ENCODE measurements at regions not wholly inside any gene's neighbourhood (a gene's known extent, or its start where the extent isn't known, plus 50 kb on each side); places are given as distances from the start of the nearest gene placed in this dataset.

DNA sequence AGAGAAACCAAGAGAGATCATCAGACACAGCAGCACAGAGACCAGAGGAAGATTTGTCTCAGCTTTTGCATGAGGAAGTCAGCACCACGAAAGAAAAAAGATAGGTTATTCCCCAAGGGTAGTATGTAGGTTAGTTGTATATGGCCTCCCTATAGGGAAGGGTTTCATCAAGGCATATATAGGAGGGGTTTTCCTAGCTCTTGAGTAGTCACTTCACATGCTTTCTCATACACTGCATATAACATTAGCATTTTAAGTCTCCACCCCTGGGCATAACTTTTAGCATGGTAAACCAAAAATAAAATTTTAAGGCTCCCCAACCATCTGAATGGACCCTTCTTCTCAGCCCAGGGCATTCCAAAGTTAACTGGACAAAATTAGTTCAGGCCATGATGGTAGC is 1571.6 kb upstream of the ACO1 start:
- Histone ChIP-seq H3K27me3 (ENCODE audit: control insufficient read depth, insufficient read depth, low read length) (no peaks in the 10 kb centered on the region), H3K4me3 (ENCODE audit: low read depth, low read length) (no peak overlapping the region), H3K36me3 (ENCODE audit: control insufficient read depth, insufficient read depth, low read length) (no peaks in the 10 kb centered on the region)
- no peak for DNase-seq (ENCODE audit: low read depth)
- TF ChIP-seq CTCF (IDR thresholded peaks at IDR 0.05; ENCODE audit: insufficient read depth, low read length, poor library complexity, severe bottlenecking): no peak

- H3K4me3 ChIP-seq (ENCODE audit: low read depth, low read length): no peak overlapping the region
- H3K27me3 ChIP-seq (ENCODE audit: control insufficient read depth, insufficient read depth, low read length): no peaks in the 10 kb centered on the region
- TF ChIP-seq CTCF (IDR thresholded peaks at IDR 0.05; ENCODE audit: insufficient read depth, low read length, poor library complexity, severe bottlenecking): no peak
- H3K36me3 ChIP-seq (ENCODE audit: control insufficient read depth, insufficient read depth, low read length): no peaks in the 10 kb centered on the region
- DNase-seq (ENCODE audit: low read depth): no peak
Observed at GRCh38 chr9:30815585-30815984, 1568.9 kb upstream of the ACO1 start.

GRCh38 chr9:30845136-30845535 is 1539.3 kb upstream of the ACO1 start:
- DNase-seq (ENCODE audit: low read depth): no peak
- Histone ChIP-seq H3K4me3 (ENCODE audit: low read depth, low read length) (no peak overlapping the region), H3K36me3 (ENCODE audit: control insufficient read depth, insufficient read depth, low read length) (no peaks in the 10 kb centered on the region), H3K27me3 (ENCODE audit: control insufficient read depth, insufficient read depth, low read length) (no peaks in the 10 kb centered on the region)
- TF ChIP-seq CTCF (IDR thresholded peaks at IDR 0.05; ENCODE audit: insufficient read depth, low read length, poor library complexity, severe bottlenecking): no peak

DNA sequence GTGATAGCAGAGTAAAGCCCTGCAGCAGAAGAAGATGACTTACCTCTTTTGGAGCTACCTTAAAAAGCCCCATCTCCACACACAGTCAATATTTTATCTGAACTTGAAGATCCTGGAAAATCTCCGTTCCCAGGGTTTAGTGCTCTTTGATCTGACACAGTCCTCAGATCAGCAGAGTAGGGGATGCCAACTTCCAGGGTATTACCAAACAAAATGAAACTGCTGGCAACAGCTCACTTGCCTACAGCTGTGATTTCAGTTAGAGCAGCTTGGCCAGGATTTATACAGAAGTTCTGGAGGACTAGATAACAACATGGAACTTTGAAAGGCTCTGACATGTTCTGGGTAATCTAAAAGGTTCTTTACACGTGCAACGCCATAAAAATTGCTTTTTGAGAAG is 1537.8 kb upstream of the ACO1 start:
- H3K4me3 ChIP-seq (ENCODE audit: low read depth, low read length): no peak overlapping the region
- no peak for TF ChIP-seq CTCF (IDR thresholded peaks at IDR 0.05; ENCODE audit: insufficient read depth, low read length, poor library complexity, severe bottlenecking)
- no peaks in the 10 kb centered on the region for H3K27me3 ChIP-seq (ENCODE audit: control insufficient read depth, insufficient read depth, low read length)
- no peak for DNase-seq (ENCODE audit: low read depth)
- H3K36me3 ChIP-seq (ENCODE audit: control insufficient read depth, insufficient read depth, low read length): no peaks in the 10 kb centered on the region

DNA sequence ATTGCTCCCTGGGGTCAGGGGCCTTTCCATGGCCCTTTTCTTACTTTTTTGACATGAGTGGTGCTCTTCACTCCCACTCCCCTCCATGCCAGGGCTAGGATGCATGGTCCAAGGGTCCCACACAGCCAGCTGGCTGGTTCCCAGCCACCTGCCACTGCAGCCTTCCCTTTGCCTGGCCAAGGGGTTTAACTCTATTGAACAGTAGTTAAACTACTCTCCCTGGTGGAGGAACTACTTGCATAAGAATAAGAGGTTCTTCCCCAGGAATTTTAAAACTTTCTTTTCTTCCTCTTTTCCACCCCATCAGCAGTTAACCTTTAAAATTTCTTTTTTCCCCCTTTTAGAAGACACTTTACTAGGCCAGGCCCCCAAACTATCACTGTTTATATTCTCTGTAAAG is 1532.8 kb upstream of the ACO1 start:
- no peak for DNase-seq (ENCODE audit: low read depth)
- no peak for TF ChIP-seq CTCF (IDR thresholded peaks at IDR 0.05; ENCODE audit: insufficient read depth, low read length, poor library complexity, severe bottlenecking)
- Histone ChIP-seq H3K36me3 (ENCODE audit: control insufficient read depth, insufficient read depth, low read length) (no peaks in the 10 kb centered on the region), H3K4me3 (ENCODE audit: low read depth, low read length) (no peak overlapping the region), H3K27me3 (ENCODE audit: control insufficient read depth, insufficient read depth, low read length) (no peaks in the 10 kb centered on the region)

DNA sequence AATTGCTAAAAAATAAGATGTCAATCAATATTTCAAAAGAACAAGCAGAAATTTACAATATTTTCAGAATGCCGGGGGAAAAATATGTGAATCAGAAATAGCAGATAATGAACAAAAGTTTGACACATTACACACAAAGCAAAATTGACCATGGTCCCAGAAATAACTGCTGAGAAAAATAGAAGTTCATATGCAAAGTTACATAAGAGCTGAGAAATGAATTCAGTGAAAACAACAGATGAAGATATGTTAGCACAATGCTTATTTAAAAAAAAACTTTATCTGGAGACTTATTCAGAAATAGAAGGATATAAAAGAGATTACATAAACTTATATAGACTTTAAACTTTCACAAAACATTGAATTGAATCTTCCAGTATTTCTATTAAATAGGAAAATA is 1483.7 kb upstream of the ACO1 start:
- Histone ChIP-seq H3K36me3 (ENCODE audit: control insufficient read depth, insufficient read depth, low read length) (no peaks in the 10 kb centered on the region), H3K27me3 (ENCODE audit: control insufficient read depth, insufficient read depth, low read length) (no peaks in the 10 kb centered on the region), H3K4me3 (ENCODE audit: low read depth, low read length) (no peak overlapping the region)
- no peak for DNase-seq (ENCODE audit: low read depth)
- TF ChIP-seq CTCF (IDR thresholded peaks at IDR 0.05; ENCODE audit: insufficient read depth, low read length, poor library complexity, severe bottlenecking): no peak

Measured in kidney epithelial cell (primary cell).